Body of pancreas (tissue), 4 donors: ENCODE measurements at regions not wholly inside any gene's neighbourhood (a gene's known extent, or its start where the extent isn't known, plus 50 kb on each side); places are given as distances from the start of the nearest gene placed in this dataset.

Source experiments
- CTCF ChIP-seq, 7 experiments: fragments of 450-650 bp in 4 of 7; fragments of 200-600 bp in 3 of 7; sonication (generic) in 3 of 7; IDR thresholded peaks; one replicate each; pipeline ENCODE4 v1.5.1; 2016 to 2019; ENCODE audit warnings: antibody characterized with exemption in 7 of 7
- POLR2A ChIP-seq, 3 donors: fragments of 450-650 bp; IDR thresholded peaks; one replicate each; pipeline ENCODE4 v1.6.1; 2016; ENCODE audit warnings: antibody characterized with exemption in 3 of 3, mild to moderate bottlenecking in 2 of 3

- TF ChIP-seq CTCF (IDR thresholded peaks at IDR 0.05), result no peak
- TF ChIP-seq POLR2A (IDR thresholded peaks at IDR 0.05), result no peak
Observed at GRCh38 chr2:19675003-19675629, 226.7 kb downstream of the TTC32 start.
